ENCODE measurements at regions not wholly inside any gene's neighbourhood (a gene's known extent, or its start where the extent isn't known, plus 50 kb on each side); places are given as distances from the start of the nearest gene placed in this dataset.
"Not testable (repeated sequence)": the region's sequence is repeated elsewhere in the genome, so short reads cannot be mapped to it uniquely, and the experiment has no call there.

DNA sequence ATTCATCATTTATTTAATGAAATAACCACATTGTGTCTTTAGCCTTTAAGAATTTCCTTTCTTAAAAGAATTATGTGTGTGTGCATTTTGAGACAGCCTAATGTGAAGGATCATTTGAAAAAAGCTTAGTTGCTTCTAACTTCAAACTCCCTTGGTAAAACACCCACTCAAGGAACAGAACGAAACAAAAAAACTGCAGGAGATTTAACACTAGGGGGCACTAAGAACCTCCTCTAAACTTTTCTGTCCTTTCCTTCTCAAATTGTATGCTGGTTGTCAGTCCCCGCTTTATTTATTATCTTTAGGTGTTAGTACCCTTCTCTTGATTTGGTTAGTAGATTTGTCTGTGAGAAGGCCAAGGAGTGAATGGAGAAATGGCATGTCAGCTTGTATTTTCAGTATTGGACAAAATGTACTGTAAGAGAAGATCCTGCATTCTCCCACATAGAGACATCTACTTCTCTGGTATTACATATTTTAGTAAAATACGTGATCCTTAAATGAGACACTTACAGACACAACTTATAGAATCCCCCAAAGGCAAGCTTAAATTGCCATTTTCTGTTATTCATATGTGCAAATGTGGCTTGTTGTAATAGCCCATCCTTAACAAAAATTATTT, 229.7 kb downstream of the MRPS30 start:
- DNase-seq (ENCODE audit: low read depth in 4 of 4, low spot score in 1 of 4) = no peak

DNA sequence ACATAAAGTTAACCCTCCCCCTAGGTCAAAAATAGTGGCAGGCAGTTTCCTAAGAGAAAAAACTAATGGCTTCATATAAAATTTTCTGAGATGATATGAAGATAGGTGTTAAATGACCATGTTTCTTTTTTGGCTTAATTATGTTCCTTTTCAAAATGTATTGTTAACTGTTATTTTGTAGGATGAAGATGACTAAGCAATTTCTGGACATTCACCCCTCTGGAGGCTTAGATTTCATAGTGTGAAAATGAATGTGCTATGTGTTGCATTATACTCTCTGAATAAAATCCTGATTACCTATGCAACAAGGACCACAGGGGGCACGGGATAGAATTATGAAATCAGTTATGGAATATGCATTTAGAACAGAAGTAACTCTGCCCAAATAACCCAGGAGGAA, 233.5 kb downstream of the MRPS30 start:
- DNase-seq (ENCODE audit: low read depth in 4 of 4, low spot score in 1 of 4) = no peak

DNA sequence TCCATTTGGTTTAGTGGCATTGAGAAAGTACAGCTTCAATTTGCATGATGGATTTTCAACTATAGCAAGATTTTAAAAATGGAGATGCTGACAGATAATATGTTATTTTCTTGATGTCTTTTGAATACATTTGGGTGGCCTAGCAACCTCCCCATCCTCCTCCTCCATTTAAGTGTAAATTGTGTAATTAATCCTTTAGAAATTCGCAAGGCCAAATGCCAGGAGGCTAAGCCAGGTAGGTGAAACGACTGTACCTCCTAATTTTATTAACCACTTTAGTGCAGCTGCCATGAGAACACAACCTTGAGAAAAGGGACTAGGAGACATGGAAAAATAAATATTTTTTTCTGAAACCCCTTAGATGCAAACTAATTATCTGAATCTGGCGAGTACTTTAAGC, 248.8 kb downstream of the MRPS30 start:
- DNase-seq (ENCODE audit: low read depth in 4 of 4, low spot score in 1 of 4) = no peak

DNA sequence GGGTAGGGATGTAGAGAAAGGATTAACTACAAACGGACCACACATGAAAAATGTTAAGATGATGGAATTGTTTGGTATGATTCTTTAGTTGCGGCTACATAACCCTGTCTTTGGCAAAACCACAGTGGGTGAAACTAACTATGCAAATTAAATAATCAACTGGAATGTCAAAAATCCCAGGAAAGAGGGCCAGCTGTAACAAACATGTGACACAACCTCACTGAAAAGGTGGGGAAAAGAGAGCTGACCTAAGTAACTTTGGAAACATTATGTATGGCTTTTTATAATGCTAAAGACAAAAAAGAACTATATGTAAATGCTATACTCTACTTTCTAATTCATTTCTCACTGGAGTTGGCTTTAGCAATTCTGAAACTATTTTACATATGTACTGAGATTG, 252.0 kb downstream of the MRPS30 start:
- no peak for DNase-seq (ENCODE audit: low read depth in 4 of 4, low spot score in 1 of 4)

DNA sequence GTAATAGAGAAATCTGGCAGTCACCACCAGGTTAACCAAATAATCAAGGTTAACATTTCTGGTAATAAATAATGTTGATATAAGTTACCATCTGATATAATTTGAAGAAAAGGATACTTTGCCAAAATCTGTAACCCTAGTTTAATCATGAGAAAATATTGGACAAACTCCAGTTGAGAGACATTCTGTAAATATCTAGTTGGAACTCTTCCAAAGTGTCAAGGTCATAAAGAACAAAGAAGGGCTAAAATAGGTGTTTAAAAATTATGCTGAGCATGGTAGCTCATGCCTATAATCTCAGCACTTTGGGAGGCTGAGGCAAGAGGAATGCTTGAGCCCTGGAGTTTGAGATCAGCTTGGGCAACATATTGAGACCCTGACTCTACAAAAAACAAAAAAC, 253.3 kb downstream of the MRPS30 start:
- DNase-seq (ENCODE audit: low read depth in 4 of 4, low spot score in 1 of 4) = no peak

DNA sequence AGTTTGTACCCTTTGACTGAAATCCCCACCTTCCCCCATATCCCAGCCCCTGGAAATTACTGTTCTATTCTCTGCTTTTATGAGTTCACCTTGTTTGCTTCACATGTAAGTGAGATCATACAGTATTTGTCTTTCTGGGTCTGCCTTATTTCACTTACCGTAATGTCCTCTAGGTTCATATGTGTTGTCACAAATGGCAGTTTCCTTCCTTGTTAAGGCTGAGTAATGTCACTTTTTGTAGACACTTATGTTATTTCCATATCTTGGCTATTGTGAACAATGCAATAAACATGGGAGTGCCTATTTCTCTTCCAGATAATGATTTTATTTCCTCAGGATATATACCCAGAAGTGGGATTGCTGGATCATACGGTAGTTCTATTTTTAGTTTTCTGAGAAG, 272.3 kb downstream of the MRPS30 start:
- no peak for DNase-seq (ENCODE audit: low read depth in 4 of 4, low spot score in 1 of 4)

DNA sequence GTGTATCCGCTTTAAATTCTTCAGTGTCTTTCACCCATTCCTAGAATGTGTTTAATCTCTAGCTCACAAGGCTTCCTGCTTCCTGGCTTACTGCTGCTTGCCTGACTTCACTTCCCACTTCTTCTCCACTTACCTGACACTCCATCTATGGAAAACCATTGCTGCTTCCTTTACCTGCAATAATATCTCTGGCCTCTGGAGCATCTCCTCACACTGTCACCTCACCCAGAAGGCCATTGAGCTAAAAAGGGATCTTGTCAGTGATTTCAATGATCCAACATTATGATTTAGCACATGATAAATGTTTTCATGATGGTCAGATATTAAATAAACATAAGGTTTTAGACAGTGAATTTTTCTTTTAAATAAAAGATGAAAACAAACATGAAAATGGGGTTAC, 281.1 kb downstream of the MRPS30 start:
- DNase-seq (ENCODE audit: low read depth in 4 of 4, low spot score in 1 of 4) = no peak

DNA sequence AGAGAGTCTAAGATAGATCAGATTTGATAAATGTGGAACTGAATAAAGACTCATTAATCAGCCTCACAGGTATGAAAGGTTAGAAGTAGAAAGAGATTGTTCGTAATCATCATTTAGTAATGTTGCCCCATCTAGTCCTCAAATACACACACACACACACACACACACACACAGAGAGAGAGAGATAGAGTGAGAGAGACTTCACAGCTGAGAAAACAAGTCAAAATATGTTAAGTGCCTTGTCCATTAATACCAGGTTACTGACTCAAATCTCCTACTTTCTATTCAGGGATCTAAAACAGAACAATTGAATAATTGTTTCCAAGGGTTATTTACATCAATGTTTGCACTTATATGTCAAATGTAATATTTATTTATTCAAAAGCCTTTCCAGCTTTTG, 284.6 kb downstream of the MRPS30 start:
- DNase-seq (ENCODE audit: low read depth in 4 of 4, low spot score in 1 of 4) = no peak

DNA sequence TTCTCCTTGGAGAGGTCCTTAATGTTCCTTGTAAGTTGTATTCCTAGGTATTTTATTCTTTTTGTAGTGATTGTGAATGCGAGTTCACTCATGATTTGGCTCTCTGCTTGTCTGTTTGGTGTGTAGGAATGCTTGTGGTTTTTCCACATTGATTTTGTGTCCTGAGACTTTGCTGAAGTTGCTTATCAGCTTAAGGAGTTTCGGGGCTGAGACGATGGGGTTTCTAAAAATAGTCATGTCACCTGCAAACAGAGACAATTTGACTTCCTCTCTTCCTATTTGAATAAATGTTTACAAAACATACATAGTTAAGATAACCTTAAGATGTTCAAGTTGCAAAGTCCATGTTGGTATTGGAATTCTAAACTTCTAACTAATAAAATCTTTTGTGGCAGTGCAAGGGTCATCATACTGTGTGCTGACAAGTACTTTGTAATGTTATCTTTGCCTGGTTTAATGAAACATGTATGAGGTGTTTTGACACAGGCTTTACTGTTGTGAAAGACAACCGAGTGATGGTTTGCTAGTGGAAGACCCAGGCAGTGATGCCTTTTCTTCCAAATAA, 286.2 kb downstream of the MRPS30 start:
- no peak for DNase-seq (ENCODE audit: low read depth in 4 of 4, low spot score in 1 of 4)

DNA sequence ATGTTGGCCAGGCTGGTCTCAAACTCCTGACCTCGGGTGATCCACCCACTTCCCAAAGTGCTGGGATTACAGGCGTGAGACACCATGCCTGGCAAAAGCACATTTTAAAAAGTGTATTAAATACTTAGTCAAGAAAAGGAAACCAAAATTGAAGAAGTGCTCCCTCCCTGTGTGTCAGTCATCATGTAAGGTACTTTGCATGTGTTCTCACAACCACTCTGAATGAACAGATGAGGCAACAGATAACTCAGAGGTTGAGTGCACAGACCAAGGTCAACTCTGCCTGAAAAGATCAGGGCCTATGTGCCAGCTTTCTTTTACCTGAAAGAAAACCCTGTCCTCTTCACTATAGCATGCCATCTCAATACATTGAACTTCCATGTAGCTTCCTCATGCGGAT, 289.7 kb downstream of the MRPS30 start:
- no peak for DNase-seq (ENCODE audit: low read depth in 4 of 4, low spot score in 1 of 4)

DNA sequence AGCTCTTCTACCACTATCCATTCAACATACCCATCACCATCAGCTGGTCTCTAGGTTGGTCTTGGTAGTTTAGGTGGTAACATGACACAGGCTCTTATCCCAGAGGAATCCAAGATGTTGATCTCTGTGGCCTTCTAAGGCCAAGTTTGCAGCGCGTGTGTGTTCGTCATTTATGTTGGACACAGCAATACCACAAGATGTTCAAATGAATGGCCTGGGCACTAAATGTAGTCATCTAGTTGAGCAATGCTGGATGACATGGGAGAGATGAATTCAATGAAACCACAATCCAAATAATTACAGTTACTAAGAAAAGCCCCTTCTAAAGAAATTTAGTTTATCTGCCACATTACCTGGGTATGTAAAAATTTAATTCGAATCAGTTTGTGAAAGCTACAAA, 292.4 kb downstream of the MRPS30 start:
- no peak for DNase-seq (ENCODE audit: low read depth in 4 of 4, low spot score in 1 of 4)

DNA sequence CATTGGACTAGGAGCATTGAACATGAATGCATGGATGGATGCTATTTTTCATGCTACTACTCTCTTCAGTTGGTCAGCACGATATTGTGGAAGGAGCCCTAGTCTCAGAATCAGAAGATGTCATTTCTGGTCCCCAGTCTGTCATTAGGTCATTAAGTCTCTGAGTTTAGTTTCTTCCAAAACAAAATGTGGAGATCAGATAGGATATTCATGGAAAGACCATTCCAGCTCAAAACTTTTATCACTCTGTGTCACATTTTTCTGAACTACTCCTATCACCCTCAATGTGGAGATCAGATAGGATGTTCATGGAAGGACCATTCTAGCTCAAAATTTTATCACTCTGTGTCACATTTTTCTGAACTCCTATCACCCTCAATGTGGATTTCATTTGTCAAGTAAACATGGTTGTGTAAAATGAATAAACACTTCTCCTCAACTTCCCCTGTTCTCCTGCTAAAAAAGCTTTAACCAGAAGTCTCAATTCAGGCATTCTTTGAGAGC, 296.8 kb downstream of the MRPS30 start:
- DNase-seq (ENCODE audit: low read depth in 4 of 4, low spot score in 1 of 4) = no peak

DNA sequence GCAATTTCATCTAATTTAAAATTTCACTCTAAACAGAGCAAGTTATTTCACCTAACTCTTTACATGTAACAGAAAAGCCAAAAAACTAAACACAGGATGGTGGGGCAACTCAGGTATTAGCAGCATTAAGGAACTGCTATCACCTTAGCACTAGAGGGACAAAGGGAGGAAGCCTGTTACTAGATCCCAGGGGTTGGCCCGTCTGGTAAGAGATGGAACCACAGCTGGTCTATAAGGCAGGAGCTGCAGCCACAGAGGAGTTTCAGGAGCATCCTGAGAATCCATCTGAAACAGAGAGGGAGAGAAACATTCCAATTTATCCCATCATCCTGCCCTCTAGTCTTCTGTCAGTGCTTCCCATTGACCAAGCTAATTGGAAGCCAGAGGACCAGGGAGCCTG, 300.3 kb downstream of the MRPS30 start:
- no peak for DNase-seq (ENCODE audit: low read depth in 4 of 4, low spot score in 1 of 4)

DNA sequence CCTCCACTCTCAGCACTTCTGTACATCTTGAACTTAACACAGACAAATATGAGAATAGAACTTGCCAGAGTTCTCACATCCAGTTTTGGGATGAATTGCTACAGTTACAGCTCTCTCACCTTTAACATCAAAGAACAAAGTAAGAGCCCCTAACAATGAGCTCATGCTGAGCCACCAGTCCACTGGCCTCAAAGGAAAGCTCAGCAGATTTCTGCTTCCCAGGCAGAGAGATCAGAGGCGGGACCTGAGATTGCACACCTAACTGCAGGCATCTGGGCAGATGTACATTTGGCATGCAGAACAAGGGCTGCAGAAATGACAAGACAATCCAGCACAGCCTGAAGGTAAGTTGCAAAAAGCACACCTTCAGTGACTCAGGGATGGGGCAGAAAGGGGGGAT, 300.9 kb downstream of the MRPS30 start:
- no peak for DNase-seq (ENCODE audit: low read depth in 4 of 4, low spot score in 1 of 4)

DNA sequence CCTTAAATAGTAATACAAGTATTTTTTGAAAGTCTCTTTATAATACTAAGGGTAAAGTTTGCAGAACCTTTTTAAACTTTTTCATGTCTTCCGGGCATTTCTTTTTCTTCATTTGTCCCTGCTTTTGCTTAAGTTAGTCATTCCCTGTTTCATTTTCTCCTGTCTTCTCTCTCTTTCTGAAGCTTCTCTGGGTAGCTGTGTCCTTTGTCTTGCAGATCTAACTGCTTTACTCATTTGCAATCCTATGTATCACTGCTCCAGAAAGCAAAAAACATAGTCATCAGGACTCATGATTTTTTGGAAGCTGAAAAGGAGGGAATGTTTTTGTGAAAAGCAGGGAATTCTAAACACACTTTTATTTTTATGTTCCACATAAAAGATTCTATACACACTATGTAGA, 301.7 kb downstream of the MRPS30 start:
- DNase-seq (ENCODE audit: low read depth in 4 of 4, low spot score in 1 of 4) = no peak

DNA sequence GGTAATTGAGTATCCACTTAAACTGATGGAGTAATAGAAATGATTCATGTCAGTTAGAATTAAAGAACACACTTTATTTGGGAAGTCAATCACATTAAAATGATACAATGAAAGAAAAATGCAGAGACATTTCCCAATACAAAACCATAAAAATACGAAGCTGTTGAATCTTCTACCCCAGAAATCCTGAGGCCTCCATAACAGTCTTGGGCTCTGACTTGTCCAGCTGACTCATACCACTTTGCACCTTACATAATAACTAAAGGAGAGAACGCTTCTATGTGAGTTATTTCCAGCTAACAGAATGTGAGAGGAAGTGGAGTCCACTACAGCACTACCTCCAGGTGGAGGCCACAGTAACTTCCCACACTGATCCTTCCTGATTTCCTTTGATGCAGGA, 305.0 kb downstream of the MRPS30 start:
- no peak for DNase-seq (ENCODE audit: low read depth in 4 of 4, low spot score in 1 of 4)

DNA sequence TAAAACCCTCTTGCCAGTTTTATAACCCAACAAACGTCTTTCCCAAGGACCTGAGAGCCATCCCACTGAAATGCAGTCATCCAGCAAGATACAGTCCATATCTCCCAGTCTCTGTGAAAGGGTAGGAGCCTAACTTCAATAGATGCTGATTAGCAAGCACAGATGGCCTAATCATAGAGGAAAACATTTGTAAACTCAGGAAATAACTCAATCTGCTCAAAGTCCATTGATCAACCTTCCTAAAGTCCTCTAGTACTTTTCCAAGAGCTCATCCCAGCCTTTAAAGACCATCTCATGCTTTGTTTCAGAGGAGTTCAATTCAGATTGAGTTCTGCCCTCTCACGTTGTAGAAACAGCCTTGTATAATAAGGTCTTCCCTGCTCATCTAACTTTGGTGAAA, 324.2 kb downstream of the MRPS30 start:
- DNase-seq (ENCODE audit: low read depth in 4 of 4, low spot score in 1 of 4) = no peak

DNA sequence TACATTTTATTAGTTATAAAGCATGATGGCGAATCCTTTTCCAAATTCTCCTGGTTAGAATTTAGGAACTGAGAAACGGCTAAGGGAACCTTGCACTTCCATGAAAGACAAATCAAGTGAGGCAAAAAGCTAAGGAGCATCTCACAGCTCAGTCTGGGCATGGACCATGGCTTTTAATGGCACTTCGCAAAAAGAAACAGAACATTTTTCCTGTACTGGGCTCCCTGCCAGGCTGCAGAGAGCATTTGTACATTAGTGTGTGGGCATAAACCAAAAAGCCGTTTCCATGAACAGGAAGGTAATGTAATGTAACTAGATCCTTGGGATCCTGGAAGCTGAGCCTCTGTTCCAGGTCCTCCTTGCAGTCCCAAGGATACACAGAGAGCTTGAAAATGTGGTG, 354.2 kb downstream of the MRPS30 start:
- DNase-seq (ENCODE audit: low read depth in 4 of 4, low spot score in 1 of 4) = no peak

DNA sequence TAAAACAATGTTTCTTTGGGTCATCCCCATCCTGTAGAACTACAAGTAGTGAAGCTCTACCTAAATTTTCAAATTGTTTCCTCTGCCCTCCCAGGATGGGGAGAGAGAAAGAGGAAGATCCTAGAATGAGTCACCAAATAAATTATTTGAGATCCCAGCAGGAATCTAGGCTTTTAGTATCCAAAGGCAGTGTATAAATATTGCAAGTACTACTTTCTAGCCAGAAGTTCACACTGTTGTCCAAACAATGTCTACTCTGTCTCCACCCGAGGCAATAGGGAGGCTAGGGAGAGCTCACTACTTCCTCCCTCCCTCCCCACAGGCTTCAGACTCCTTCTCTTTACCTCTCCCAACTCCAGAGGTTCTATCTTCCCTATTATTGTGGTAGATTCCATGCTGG, 362.8 kb downstream of the MRPS30 start:
- DNase-seq (ENCODE audit: low read depth in 4 of 4, low spot score in 1 of 4) = no peak

DNA sequence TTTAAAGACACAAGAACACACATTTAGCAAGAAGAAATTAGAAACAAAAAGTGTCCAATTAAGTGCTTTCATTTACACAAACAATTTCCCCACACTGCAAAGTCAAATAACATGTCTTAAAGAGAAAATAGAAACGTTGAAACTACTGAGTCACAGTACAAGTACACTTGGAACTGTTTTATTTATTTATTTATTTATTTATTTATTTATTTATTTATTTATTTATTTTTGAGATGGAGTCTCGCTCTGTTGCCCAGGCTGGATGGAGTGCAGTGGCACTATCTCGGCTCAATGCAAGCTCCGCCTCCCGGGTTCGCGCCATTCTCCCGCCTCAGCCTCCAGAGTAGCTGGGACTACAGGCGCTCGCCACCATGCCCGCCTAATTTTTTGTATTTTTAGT, 363.9 kb downstream of the MRPS30 start:
- DNase-seq (ENCODE audit: low read depth in 4 of 4, low spot score in 1 of 4) = not testable (repeated sequence)

DNA sequence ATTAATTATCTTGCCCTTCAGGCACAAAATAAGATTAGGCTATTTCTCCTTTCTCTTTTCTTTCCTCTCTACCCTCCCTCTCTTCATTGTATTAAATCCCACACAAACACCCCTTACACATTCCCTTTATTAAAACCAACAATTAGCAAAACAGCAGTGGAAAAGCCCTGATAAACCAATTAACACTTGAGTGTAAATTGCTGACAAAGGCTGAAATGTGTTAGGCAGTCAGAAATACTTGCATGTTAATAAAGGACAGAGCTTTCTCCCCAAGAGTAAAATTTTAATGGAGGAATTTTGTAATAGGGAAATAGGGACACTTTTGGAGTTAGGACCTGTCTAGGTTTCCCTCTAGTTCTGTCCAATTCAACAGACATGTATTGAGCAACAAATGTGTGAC, 370.9 kb downstream of the MRPS30 start:
- no peak for DNase-seq (ENCODE audit: low read depth in 4 of 4, low spot score in 1 of 4)

DNA sequence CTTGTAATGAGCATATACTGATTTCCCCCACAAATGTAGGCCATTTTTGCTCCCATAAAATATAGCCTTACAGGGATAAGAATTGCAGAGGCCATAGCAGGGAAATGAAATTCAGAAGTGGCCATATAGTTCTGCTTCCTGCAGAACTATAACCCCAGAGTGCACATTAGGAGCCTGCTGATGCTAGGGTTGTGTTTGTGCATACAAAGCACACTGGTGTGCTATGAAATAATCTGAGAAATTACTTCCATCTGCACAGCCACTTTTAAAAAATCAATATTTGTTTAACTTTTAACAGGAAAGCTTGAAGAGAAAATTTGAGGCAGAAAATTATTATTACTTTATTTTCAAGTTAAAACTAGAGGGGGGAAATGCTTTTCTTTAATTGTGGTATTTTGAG, 380.3 kb downstream of the MRPS30 start:
- no peak for DNase-seq (ENCODE audit: low read depth in 4 of 4, low spot score in 1 of 4)

DNA sequence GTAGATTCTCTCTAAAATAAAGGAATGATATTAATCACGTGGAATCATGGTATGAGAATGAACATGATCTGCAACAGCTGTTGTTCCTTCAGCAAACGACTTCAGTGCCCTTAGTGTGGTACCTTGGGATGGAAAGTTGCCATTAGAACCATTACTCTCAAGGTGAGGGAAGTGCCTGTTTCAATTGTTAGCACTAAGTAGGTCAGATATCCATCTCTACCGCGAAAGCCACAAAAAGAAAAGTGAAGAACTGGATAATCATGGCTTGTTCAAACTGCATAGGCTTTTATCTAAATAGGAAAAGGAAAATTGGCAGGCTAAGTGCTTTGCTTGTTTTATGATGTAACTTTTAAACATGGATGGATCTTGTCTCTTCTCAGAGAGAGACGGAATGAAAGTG, 380.7 kb downstream of the MRPS30 start:
- DNase-seq (ENCODE audit: low read depth in 4 of 4, low spot score in 1 of 4) = no peak

All from stimulated activated CD4-positive, alpha-beta T cell treated with anti-CD3 and anti-CD28 coated beads, Interleukin-1b, Interleukin-23, amount 100 ng/mL, for 24 hours (primary cell).